HG03520 (cell line): ENCODE measurements at regions not wholly inside any gene's neighbourhood (a gene's known extent, or its start where the extent isn't known, plus 50 kb on each side); places are given as distances from the start of the nearest gene placed in this dataset.
"Not testable (repeated sequence)": the region's sequence is repeated elsewhere in the genome, so short reads cannot be mapped to it uniquely, and the experiment has no call there.

Experiments
- ATAC-seq: cut with Tn5 transposase; IDR thresholded peaks from one replicate; pipeline ENCODE4 v1.9.1; 2021; ENCODE audit warnings: mild to moderate bottlenecking, moderate library complexity; ENCODE audit not compliant: unreplicated experiment

- no peak for ATAC-seq
These were observed 49.7 kb downstream of the SIPA1L2 start for GRCh38 chr1:232579958-232580941.

GRCh38 chr1:232579466-232579865 lies 50.5 kb downstream of the SIPA1L2 start:
- ATAC-seq = no peak

- ATAC-seq = no peak
These were observed 51.2 kb downstream of the SIPA1L2 start for GRCh38 chr1:232578651-232579195.

GRCh38 chr1:232577772-232578171 lies 52.2 kb downstream of the SIPA1L2 start:
- ATAC-seq = no peak

- ATAC-seq = no peak
These were observed 53.4 kb downstream of the SIPA1L2 start for GRCh38 chr1:232576537-232576936.

- no peak for ATAC-seq
These were observed 54.2 kb downstream of the SIPA1L2 start for GRCh38 chr1:232575763-232576040.

GRCh38 chr1:232574889-232575762 lies 54.8 kb downstream of the SIPA1L2 start:
- no peak for ATAC-seq

GRCh38 chr1:232574077-232574476 lies 55.9 kb downstream of the SIPA1L2 start:
- no peak for ATAC-seq

- ATAC-seq = no peak
These were observed 58.4 kb downstream of the SIPA1L2 start for GRCh38 chr1:232571523-232571922.

- ATAC-seq = no peak
These were observed 59.9 kb downstream of the SIPA1L2 start for GRCh38 chr1:232570007-232570406.

GRCh38 chr1:232569554-232569921 lies 60.4 kb downstream of the SIPA1L2 start:
- not testable (repeated sequence) for ATAC-seq

- ATAC-seq = no peak
These were observed 60.9 kb downstream of the SIPA1L2 start for GRCh38 chr1:232568906-232569553.

- no peak for ATAC-seq
These were observed 61.5 kb downstream of the SIPA1L2 start for GRCh38 chr1:232568331-232568852.

- no peak for ATAC-seq
These were observed 63.8 kb downstream of the SIPA1L2 start for GRCh38 chr1:232566093-232566492.

- ATAC-seq = no peak
These were observed 67.0 kb downstream of the SIPA1L2 start for GRCh38 chr1:232562855-232563510.

GRCh38 chr1:232561381-232561780 lies 68.6 kb downstream of the SIPA1L2 start:
- ATAC-seq = no peak

GRCh38 chr1:232560940-232561339 lies 69.0 kb downstream of the SIPA1L2 start:
- ATAC-seq = no peak

- no peak for ATAC-seq
These were observed 71.0 kb downstream of the SIPA1L2 start for GRCh38 chr1:232558954-232559353.

GRCh38 chr1:232557502-232558191 lies 72.3 kb downstream of the SIPA1L2 start:
- no peak for ATAC-seq

- no peak for ATAC-seq
These were observed 72.8 kb downstream of the SIPA1L2 start for GRCh38 chr1:232557096-232557495.
